WTC11 (cell line): ENCODE measurements at regions not wholly inside any gene's neighbourhood (a gene's known extent, or its start where the extent isn't known, plus 50 kb on each side); places are given as distances from the start of the nearest gene placed in this dataset.

Experiments
- ATAC-seq: fragments of 200-7000 bp; cut with Tn5 transposase; 2 replicates; pipeline ENCODE4 v1.10.0; 2021; ENCODE audit warnings: mild to moderate bottlenecking, moderate library complexity
- CTCF ChIA-PET: fragments of 300-600 bp; sonication (Branson Sonifier 250); formaldehyde crosslinking; loops from one replicate; lab custom pipeline; 2021; ENCODE audit warnings: antibody characterized with exemption; lab: Charles Lee
- POLR2A ChIA-PET: fragments of 350-600 bp; sonication (Branson Sonifier 250); formaldehyde crosslinking; loops from one replicate; lab custom pipeline; 2021; ENCODE audit warnings: antibody characterized with exemption; lab: Charles Lee
- DNase-seq: peaks from one replicate; pipeline ENCODE4 v3.0.0; 2021; ENCODE audit warnings: low spot score
- H3K27ac Mint-ChIP-seq: 2 replicates; pipeline ENCODE4 v1.8.0; 2021; ENCODE audit warnings: mixed read lengths
- H3K27me3 Mint-ChIP-seq: 2 replicates; pipeline ENCODE4 v1.8.0; 2021; ENCODE audit warnings: low read depth, mild to moderate bottlenecking, moderate library complexity, mixed read lengths
- H3K36me3 Mint-ChIP-seq: 2 replicates; pipeline ENCODE4 v1.8.0; 2021; ENCODE audit warnings: mixed read lengths
- H3K4me1 Mint-ChIP-seq: 2 replicates; pipeline ENCODE4 v1.8.0; 2022; ENCODE audit warnings: mixed read lengths
- H3K4me3 Mint-ChIP-seq: 2 replicates; pipeline ENCODE4 v1.8.0; 2021; ENCODE audit warnings: mild to moderate bottlenecking, moderate library complexity, mixed read lengths
- H3K9me3 Mint-ChIP-seq: 2 replicates; pipeline ENCODE4 v1.8.0; 2021; ENCODE audit warnings: mixed read lengths
- ATF3 ChIP-seq: sonication (generic); formaldehyde crosslinking; conservative IDR thresholded peaks from 2 replicates; pipeline ENCODE4 v1.8.1; 2022; ENCODE audit warnings: mild to moderate bottlenecking, missing genetic modification reagents
- ELF4 ChIP-seq: sonication (generic); formaldehyde crosslinking; IDR thresholded peaks from 2 replicates; pipeline ENCODE4 v1.8.1; 2022; ENCODE audit warnings: low read depth, mild to moderate bottlenecking, moderate library complexity, missing genetic modification reagents
- EMX1 ChIP-seq: fragments of 250-450 bp; sonication (Bioruptor Pico); IDR thresholded peaks from 2 replicates; pipeline ENCODE4 v1.8.0; 2021; ENCODE audit warnings: mild to moderate bottlenecking
- ESRRA ChIP-seq: sonication (generic); formaldehyde crosslinking; IDR thresholded peaks from 2 replicates; pipeline ENCODE4 v1.8.1; 2022; ENCODE audit warnings: mild to moderate bottlenecking, missing genetic modification reagents, borderline replicate concordance
- ETV6 ChIP-seq: sonication (generic); formaldehyde crosslinking; IDR thresholded peaks from 2 replicates; pipeline ENCODE4 v1.8.1; 2022; ENCODE audit warnings: mild to moderate bottlenecking, missing genetic modification reagents
- IRF2 ChIP-seq: sonication (generic); formaldehyde crosslinking; IDR thresholded peaks from 2 replicates; pipeline ENCODE4 v1.8.0; 2022; ENCODE audit warnings: low read depth, missing genetic modification reagents, borderline replicate concordance
- NFATC4 ChIP-seq: fragments of 250-450 bp; sonication (Bioruptor Pico); IDR thresholded peaks from 2 replicates; pipeline ENCODE4 v1.9.0; 2021; ENCODE audit warnings: mild to moderate bottlenecking
- PREB ChIP-seq: sonication (generic); formaldehyde crosslinking; IDR thresholded peaks from 2 replicates; pipeline ENCODE4 v1.8.1; 2022; ENCODE audit warnings: mild to moderate bottlenecking, missing genetic modification reagents, moderate library complexity, borderline replicate concordance
- SMAD3 ChIP-seq: sonication (generic); formaldehyde crosslinking; IDR thresholded peaks from 2 replicates; pipeline ENCODE4 v1.8.0; 2022; ENCODE audit warnings: missing genetic modification reagents, mild to moderate bottlenecking, borderline replicate concordance
- STAT6 ChIP-seq: sonication (generic); formaldehyde crosslinking; conservative IDR thresholded peaks from 2 replicates; pipeline ENCODE4 v1.8.1; 2023; ENCODE audit warnings: mild to moderate bottlenecking, low read depth, missing genetic modification reagents, moderate library complexity
- TP53 ChIP-seq: sonication (generic); formaldehyde crosslinking; IDR thresholded peaks from 2 replicates; pipeline ENCODE4 v1.8.1; 2023; ENCODE audit warnings: mild to moderate bottlenecking, missing genetic modification reagents
- ZNF121 ChIP-seq: sonication (generic); formaldehyde crosslinking; IDR thresholded peaks from 2 replicates; pipeline ENCODE4 v1.8.0; 2023; ENCODE audit warnings: missing genetic modification reagents
- ZSCAN18 ChIP-seq: fragments of 250-450 bp; sonication (Bioruptor Pico); IDR thresholded peaks from 2 replicates; pipeline ENCODE4 v2.1.2; 2022; ENCODE audit warnings: mild to moderate bottlenecking, moderate library complexity
- TF ChIP-seq, protein P1 (sequence below): sonication (generic); formaldehyde crosslinking; IDR thresholded peaks from 2 replicates; pipeline ENCODE4 v1.8.1; 2023; ENCODE audit warnings: mild to moderate bottlenecking, moderate library complexity, missing genetic modification reagents
- TF ChIP-seq, protein P2 (sequence below): sonication (generic); formaldehyde crosslinking; IDR thresholded peaks from 2 replicates; pipeline ENCODE4 v1.8.0; 2023; ENCODE audit warnings: missing genetic modification reagents
- TF ChIP-seq, protein P3 (sequence below): sonication (generic); formaldehyde crosslinking; IDR thresholded peaks from 2 replicates; pipeline ENCODE4 v1.8.1; 2022; ENCODE audit warnings: missing genetic modification reagents, borderline replicate concordance

DNA sequence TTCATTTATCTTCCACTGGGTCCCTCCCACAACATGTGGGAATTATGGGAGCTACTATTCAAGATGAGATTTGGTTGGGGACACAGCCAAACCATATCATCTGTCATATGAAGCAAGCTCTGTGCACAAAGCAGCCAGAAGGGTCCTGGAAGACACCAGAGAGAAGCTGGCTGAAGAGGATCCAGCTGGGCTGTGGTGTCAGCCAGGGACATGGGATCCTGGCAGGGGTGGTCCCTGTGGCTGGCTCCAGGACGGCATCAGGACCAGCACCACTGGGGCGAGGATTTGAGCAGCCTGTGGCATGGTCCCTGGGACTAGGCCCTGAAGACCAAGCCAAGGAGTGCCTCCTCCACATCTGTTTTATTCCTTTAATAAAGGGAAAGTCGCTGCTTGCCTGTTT lies 84.8 kb upstream of the HDAC4 start:
- Mint-ChIP-seq H3K27me3 (no peaks in the 10 kb centered on the region), H3K4me1 (peaks cover 2% of the 10 kb centered on the region), H3K9me3 (peaks cover 5% of the 10 kb centered on the region), H3K4me3 (no peak overlapping the region), H3K27ac (no peak overlapping the region), H3K36me3 (no peaks in the 10 kb centered on the region)
- ChIA-PET CTCF (no interaction called here), POLR2A (no interaction called here)
- TF ChIP-seq ZSCAN18 (CRISPR knock-in tag) (no peak), ZNF121 (CRISPR knock-in tag) (no peak), ATF3 (CRISPR knock-in tag) (no peak), STAT6 (CRISPR knock-in tag) (no peak), SMAD3 (CRISPR knock-in tag) (no peak), ETV6 (no peak), ELF4 (no peak), TP53 (CRISPR knock-in tag) (no peak), ESRRA (CRISPR knock-in tag) (no peak), NFATC4 (no peak)
- TF ChIP-seq, protein P1, sequence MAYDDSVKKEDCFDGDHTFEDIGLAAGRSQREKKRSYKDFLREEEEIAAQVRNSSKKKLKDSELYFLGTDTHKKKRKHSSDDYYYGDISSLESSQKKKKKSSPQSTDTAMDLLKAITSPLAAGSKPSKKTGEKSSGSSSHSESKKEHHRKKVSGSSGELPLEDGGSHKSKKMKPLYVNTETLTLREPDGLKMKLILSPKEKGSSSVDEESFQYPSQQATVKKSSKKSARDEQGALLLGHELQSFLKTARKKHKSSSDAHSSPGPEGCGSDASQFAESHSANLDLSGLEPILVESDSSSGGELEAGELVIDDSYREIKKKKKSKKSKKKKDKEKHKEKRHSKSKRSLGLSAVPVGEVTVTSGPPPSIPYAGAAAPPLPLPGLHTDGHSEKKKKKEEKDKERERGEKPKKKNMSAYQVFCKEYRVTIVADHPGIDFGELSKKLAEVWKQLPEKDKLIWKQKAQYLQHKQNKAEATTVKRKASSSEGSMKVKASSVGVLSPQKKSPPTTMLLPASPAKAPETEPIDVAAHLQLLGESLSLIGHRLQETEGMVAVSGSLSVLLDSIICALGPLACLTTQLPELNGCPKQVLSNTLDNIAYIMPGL (CRISPR knock-in tag) = no peak
- TF ChIP-seq, protein P2, sequence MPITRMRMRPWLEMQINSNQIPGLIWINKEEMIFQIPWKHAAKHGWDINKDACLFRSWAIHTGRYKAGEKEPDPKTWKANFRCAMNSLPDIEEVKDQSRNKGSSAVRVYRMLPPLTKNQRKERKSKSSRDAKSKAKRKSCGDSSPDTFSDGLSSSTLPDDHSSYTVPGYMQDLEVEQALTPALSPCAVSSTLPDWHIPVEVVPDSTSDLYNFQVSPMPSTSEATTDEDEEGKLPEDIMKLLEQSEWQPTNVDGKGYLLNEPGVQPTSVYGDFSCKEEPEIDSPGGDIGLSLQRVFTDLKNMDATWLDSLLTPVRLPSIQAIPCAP = no peak
- TF ChIP-seq, protein P3, sequence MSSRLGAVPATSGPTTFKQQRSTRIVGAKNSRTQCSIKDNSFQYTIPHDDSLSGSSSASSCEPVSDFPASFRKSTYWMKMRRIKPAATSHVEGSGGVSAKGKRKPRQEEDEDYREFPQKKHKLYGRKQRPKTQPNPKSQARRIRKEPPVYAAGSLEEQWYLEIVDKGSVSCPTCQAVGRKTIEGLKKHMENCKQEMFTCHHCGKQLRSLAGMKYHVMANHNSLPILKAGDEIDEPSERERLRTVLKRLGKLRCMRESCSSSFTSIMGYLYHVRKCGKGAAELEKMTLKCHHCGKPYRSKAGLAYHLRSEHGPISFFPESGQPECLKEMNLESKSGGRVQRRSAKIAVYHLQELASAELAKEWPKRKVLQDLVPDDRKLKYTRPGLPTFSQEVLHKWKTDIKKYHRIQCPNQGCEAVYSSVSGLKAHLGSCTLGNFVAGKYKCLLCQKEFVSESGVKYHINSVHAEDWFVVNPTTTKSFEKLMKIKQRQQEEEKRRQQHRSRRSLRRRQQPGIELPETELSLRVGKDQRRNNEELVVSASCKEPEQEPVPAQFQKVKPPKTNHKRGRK = no peak
- DNase-seq = no peak
- no peak for ATAC-seq

DNA sequence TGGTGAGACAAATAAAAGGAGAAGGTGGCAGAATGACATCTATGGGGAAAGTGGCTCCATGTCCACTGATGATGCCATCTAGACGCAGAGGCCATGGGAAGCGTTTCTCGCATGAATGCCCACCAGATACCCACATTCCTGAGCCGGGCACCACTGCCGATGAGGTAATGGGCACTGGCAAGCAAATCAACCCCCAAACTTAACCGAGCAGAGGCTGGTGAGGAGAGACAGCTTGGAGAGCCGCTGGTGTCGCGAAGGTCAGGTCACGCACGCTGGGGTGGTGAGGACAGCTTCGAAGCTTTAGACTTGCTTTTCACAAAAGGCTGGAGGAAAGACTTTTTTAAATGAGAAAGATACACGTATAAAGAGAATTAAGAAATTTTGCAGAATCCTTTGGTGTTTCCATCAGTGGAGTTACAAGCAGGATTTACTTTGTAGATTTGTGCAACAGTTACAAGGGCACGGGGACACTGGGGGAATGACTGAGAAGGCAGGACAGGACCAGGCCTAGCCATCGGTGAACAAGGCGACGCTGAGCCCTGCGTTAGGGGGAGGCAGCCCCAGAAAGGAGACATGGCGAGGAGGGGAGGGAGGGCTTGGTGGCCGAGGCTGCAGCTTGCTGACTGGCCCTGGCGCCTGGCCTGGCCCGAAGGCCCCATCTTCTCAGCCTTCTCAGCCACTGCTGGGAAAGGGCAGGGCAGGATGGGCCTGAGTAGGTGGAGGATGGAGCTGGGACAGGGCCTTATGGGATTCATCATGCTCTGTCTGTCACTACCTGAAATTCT lies 83.9 kb upstream of the HDAC4 start:
- ChIA-PET CTCF (no interaction called here), POLR2A (no interaction called here)
- Mint-ChIP-seq H3K36me3 (no peaks in the 10 kb centered on the region), H3K4me1 (peaks cover 2% of the 10 kb centered on the region), H3K9me3 (no peaks in the 10 kb centered on the region), H3K27me3 (no peaks in the 10 kb centered on the region), H3K27ac (no peak overlapping the region), H3K4me3 (no peak overlapping the region)
- DNase-seq (no peak), ATAC-seq (no peak)
- TF ChIP-seq, protein P1 (CRISPR knock-in tag) = no peak
- no peak for TF ChIP-seq PREB (CRISPR knock-in tag)
- TF ChIP-seq EMX1 (CRISPR knock-in tag) = no peak
- TF ChIP-seq STAT6 (CRISPR knock-in tag) = no peak
- TF ChIP-seq IRF2 (CRISPR knock-in tag) = no peak
